ENCODE measurements at regions not wholly inside any gene's neighbourhood (a gene's known extent, or its start where the extent isn't known, plus 50 kb on each side); places are given as distances from the start of the nearest gene placed in this dataset.

DNA sequence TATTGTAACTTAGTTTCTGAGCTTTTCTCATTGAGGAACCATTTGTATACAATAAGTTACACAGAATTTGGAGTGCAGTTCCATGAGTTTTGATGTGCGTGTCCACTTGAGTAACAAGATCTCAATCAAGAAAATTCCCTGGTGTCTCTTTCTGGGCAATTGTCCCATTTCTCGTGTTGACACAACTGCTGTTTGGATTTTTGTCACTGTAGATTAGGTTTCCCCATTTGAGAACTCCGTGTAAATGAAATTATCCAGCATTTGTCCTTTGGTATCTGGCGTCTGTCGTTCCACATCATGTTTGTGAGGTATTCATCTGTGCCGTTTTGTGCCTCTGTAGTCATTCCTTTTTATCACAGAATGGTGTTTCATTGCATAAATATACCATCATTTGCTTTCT lies 547.0 kb downstream of the TBC1D22A start:
- no peak for TF ChIP-seq CTCF (IDR thresholded peaks at IDR 0.05; ENCODE audit: low read depth, low read length, missing control alignments)
- DNase-seq (ENCODE audit: low read depth), result no peak
- no peak overlapping the region for H3K4me3 ChIP-seq (ENCODE audit: low read depth, low read length)
- in situ Hi-C loops (cut with HindIII; ENCODE audit: low sequenced_read_pairs), result no loop called here

GRCh38 chr22:47308886-47309285 lies 546.4 kb downstream of the TBC1D22A start:
- no peak for DNase-seq (ENCODE audit: low read depth)
- in situ Hi-C loops (cut with HindIII; ENCODE audit: low sequenced_read_pairs), result no loop called here
- no peak overlapping the region for H3K4me3 ChIP-seq (ENCODE audit: low read depth, low read length)
- no peak for TF ChIP-seq CTCF (IDR thresholded peaks at IDR 0.05; ENCODE audit: low read depth, low read length, missing control alignments)

GRCh38 chr22:47307822-47308221 lies 545.4 kb downstream of the TBC1D22A start:
- H3K4me3 ChIP-seq (ENCODE audit: low read depth, low read length), result no peak overlapping the region
- no peak for DNase-seq (ENCODE audit: low read depth)
- in situ Hi-C loops (cut with HindIII; ENCODE audit: low sequenced_read_pairs), result no loop called here
- TF ChIP-seq CTCF (IDR thresholded peaks at IDR 0.05; ENCODE audit: low read depth, low read length, missing control alignments), result no peak

DNA sequence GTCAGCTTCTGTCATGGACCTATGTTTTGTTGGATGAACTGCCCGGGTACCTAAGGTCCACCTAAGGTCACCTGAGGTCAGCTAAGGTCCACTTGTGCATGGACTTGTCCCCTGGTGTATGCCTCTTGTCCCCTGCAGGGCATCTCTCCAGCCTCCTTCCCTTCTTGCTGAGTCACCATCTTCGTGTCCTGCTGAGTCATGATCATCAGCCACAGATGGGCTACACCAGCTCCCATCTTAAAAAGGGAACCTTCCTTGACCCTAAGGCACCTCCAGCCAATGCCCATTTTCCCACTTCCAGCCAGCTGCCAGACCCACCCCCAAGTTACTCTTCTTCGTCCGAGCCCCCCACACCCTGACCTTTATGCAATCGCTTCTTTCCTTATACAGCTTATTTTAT lies 544.9 kb downstream of the TBC1D22A start:
- no peak for DNase-seq (ENCODE audit: low read depth)
- no peak for TF ChIP-seq CTCF (IDR thresholded peaks at IDR 0.05; ENCODE audit: low read depth, low read length, missing control alignments)
- in situ Hi-C loops (cut with HindIII; ENCODE audit: low sequenced_read_pairs), result no loop called here
- no peak overlapping the region for H3K4me3 ChIP-seq (ENCODE audit: low read depth, low read length)

- H3K4me3 ChIP-seq (ENCODE audit: low read depth, low read length), result no peak overlapping the region
- in situ Hi-C loops (cut with HindIII; ENCODE audit: low sequenced_read_pairs), result no loop called here
- no peak for DNase-seq (ENCODE audit: low read depth)
- no peak for TF ChIP-seq CTCF (IDR thresholded peaks at IDR 0.05; ENCODE audit: low read depth, low read length, missing control alignments)
These were observed 542.4 kb downstream of the TBC1D22A start for GRCh38 chr22:47304854-47305253.

GRCh38 chr22:47304191-47304831 lies 541.9 kb downstream of the TBC1D22A start:
- DNase-seq (ENCODE audit: low read depth), result no peak
- no peak for TF ChIP-seq CTCF (IDR thresholded peaks at IDR 0.05; ENCODE audit: low read depth, low read length, missing control alignments)
- in situ Hi-C loops (cut with HindIII; ENCODE audit: low sequenced_read_pairs), result no loop called here
- H3K4me3 ChIP-seq (ENCODE audit: low read depth, low read length), result no peak overlapping the region
